NCI-H1105 treated with DMSO at 0.1 percent for 48 hours (cell line): ENCODE measurements at regions not wholly inside any gene's neighbourhood (a gene's known extent, or its start where the extent isn't known, plus 50 kb on each side); places are given as distances from the start of the nearest gene placed in this dataset.
"Not testable (repeated sequence)": the region's sequence is repeated elsewhere in the genome, so short reads cannot be mapped to it uniquely, and the experiment has no call there.

Experiments used
- DNase-seq: peaks from one replicate; lab custom pipeline; 2025; lab: John Stamatoyannopoulos, UW

GRCh38 chr4:118410138-118410537, 57.3 kb upstream of the PRSS12 start:
- no peak for DNase-seq

GRCh38 chr4:118417325-118417724, 64.5 kb upstream of the PRSS12 start:
- DNase-seq, result no peak

- not testable (repeated sequence) for DNase-seq
These were observed 65.0 kb upstream of the PRSS12 start for GRCh38 chr4:118417800-118418199.

GRCh38 chr4:118418396-118418795, 65.6 kb upstream of the PRSS12 start:
- DNase-seq, result not testable (repeated sequence)

GRCh38 chr4:118419626-118420025, 66.8 kb upstream of the PRSS12 start:
- not testable (repeated sequence) for DNase-seq

GRCh38 chr4:118424062-118424461, 71.3 kb upstream of the PRSS12 start:
- not testable (repeated sequence) for DNase-seq

- not testable (repeated sequence) for DNase-seq
These were observed 76.1 kb upstream of the PRSS12 start for GRCh38 chr4:118428881-118429280.

GRCh38 chr4:118432359-118432758, 79.6 kb upstream of the PRSS12 start:
- DNase-seq, result not testable (repeated sequence)

- DNase-seq, result not testable (repeated sequence)
These were observed 81.0 kb upstream of the PRSS12 start for GRCh38 chr4:118433612-118434375.

- DNase-seq, result not testable (repeated sequence)
These were observed 82.6 kb upstream of the PRSS12 start for GRCh38 chr4:118435415-118435814.

GRCh38 chr4:118442115-118442837, 89.5 kb upstream of the PRSS12 start:
- DNase-seq, result not testable (repeated sequence)

GRCh38 chr4:118447397-118447796, 94.6 kb upstream of the PRSS12 start:
- not testable (repeated sequence) for DNase-seq

- not testable (repeated sequence) for DNase-seq
These were observed 102.1 kb upstream of the PRSS12 start for GRCh38 chr4:118454857-118455256.

GRCh38 chr4:118461435-118461834, 108.6 kb upstream of the PRSS12 start:
- DNase-seq, result not testable (repeated sequence)

- DNase-seq, result not testable (repeated sequence)
These were observed 113.0 kb upstream of the PRSS12 start for GRCh38 chr4:118465831-118466230.

GRCh38 chr4:118474001-118474626, 121.3 kb upstream of the PRSS12 start:
- not testable (repeated sequence) for DNase-seq

- not testable (repeated sequence) for DNase-seq
These were observed 122.0 kb upstream of the PRSS12 start for GRCh38 chr4:118474771-118475170.

- DNase-seq, result not testable (repeated sequence)
These were observed 123.1 kb upstream of the PRSS12 start for GRCh38 chr4:118475901-118476300.

GRCh38 chr4:118477826-118478225, 125.0 kb upstream of the PRSS12 start:
- DNase-seq, result not testable (repeated sequence)

GRCh38 chr4:118485801-118486314, 133.1 kb upstream of the PRSS12 start:
- not testable (repeated sequence) for DNase-seq

GRCh38 chr4:118492963-118493362, 140.2 kb upstream of the PRSS12 start:
- DNase-seq, result not testable (repeated sequence)

GRCh38 chr4:118494437-118494836, 141.6 kb upstream of the PRSS12 start:
- DNase-seq, result not testable (repeated sequence)
